NCI-H1694 (cell line): ENCODE measurements at regions not wholly inside any gene's neighbourhood (a gene's known extent, or its start where the extent isn't known, plus 50 kb on each side); places are given as distances from the start of the nearest gene placed in this dataset.

Experiments
- DNase-seq: peaks from one replicate; lab custom pipeline; 2025; lab: John Stamatoyannopoulos, UW

GRCh38 chr13:39244561-39245230 is 206.4 kb downstream of the NHLRC3 start:
- DNase-seq = no peak

GRCh38 chr13:39245688-39246087 is 207.4 kb downstream of the NHLRC3 start:
- DNase-seq = no peak

DNA sequence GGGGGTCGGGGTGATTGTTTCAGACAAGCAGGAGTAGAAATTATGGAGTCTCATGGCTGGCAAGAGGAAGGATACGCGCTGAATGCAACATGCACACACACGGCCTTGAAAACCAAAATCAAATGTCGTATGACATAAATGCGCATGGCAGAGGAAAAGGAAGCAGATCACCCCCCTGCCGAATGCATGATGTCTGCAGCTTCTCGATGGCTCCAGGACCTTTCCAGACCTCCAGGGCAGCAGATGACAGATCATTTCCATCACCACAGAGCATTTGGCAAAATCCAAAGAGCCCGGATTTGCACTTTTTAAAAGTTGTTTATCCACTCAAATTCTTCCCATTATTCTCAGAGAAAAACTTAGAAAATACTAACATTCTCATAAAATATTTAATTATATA is 211.7 kb downstream of the NHLRC3 start:
- no peak for DNase-seq

DNA sequence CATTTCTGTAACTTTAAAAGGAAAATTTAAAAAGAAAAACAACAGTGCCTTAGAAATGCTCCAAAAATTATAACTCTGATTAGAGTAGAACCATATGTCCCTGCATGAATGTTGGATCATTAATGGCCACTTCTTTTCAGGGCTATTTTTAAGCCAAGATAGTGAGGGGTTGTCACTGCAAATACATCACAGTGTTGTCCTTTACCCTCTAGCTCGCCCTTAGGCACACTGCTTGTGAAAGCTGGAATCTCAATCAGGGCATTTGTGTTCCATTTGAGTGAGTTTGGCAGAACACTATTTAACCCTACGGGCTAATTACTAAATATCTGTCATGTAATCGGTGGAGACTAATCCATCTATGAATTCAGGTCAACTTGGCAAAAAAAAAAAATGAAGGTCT is 212.2 kb downstream of the NHLRC3 start:
- DNase-seq = no peak

DNA sequence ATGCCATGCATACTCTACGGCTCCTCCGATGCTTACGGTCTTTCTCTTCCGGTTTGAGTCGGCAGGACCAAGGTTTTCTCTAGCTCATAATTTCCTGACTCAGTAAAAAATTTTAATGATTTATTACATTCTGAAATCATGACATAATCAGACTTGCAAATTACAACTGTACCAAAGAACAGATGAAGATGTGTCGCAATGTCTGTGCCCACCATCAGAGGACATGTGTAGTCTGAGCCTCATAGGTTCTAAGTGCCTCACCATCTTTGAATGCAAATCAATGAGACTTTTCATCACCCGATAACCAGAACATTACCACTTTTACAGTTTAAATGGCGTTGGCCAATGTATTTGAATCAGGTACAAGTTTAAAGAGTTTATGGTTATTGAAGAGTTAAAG is 213.1 kb downstream of the NHLRC3 start:
- DNase-seq = no peak

GRCh38 chr13:39253774-39254173 is 215.5 kb downstream of the NHLRC3 start:
- no peak for DNase-seq

DNA sequence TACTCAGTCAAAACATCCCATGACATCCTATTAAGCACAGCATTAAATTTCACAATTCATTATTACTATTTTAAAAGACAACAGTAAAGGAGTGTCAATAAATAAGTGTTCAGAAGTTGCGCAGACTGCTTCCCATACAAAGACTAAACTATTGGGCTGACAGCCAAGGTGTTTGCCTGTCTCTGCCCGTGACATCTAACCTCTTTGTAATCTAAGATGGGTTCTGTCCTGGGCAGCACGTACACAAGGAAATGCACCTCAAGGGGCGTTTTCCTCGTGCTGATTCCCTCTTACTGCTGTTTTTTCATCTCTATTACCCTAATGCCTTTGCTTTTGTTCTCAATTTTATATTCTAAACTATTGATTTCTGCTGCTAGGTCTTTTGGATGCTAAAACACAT is 216.3 kb downstream of the NHLRC3 start:
- no peak for DNase-seq

DNA sequence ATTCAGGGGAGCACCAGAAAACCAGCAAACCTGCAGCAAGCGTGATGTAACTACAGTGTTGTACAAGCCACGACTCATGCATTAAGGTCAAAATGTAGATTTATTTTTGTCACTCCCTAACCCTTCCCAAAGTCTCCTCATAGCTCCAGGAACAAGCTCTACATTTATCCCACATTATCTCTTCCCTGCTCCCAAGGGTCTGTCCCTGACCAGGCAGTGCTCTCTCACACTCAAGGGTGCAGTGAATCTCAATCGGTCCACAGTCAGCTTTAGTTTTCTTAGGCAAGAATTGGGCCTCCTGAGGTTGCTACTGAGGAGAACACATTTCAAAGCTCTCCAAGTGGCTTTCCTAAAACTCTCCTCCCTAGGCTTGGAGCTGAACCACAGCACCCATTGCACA is 219.4 kb downstream of the NHLRC3 start:
- no peak for DNase-seq

- DNase-seq = no peak
Observed at GRCh38 chr13:39259371-39260140, 221.3 kb downstream of the NHLRC3 start.

GRCh38 chr13:39263033-39263432 is 224.8 kb downstream of the NHLRC3 start:
- DNase-seq = peak; percentile 63

- DNase-seq = no peak
Observed at GRCh38 chr13:39263531-39263930, 225.3 kb downstream of the NHLRC3 start.

DNA sequence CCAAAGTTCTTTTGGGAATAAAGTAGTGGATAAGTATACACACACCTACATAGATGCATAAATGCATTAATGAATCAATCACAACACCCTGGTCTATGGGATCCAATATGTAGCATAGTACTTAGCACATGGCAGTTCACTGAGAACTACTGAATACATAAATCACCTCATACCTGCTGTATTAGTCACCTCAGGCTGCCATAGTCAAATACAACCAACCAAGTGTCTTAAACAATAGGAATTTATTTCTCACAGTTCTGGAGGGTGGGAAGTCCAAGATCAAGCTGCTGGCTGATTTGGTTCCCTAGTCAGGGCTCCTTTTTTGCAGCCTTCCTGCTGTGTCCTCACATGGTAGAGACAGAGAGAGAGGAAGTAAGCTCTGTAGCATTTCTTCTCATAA is 228.2 kb downstream of the NHLRC3 start:
- no peak for DNase-seq

DNA sequence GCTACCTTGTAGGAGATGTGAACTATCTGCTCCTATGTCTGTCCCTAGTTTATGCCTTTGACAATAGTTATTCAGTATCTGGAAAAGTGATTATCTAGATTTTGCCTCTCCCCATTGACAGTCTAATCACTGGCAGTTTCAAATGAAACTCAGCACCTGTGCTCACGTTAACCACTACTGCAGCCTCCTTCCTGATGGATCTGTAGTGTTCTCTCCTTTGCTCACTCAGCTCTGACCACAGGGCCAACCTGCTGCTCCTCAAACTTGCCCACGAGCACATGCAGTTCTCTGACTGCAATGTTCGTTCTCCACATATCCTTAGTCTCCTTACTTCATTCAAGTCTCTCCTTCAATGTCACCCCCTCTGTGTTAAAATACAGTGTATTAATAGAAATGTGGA is 230.1 kb downstream of the NHLRC3 start:
- no peak for DNase-seq

- no peak for DNase-seq
Observed at GRCh38 chr13:39269004-39269403, 230.7 kb downstream of the NHLRC3 start.

GRCh38 chr13:39269411-39269810 is 231.2 kb downstream of the NHLRC3 start:
- DNase-seq = no peak

DNA sequence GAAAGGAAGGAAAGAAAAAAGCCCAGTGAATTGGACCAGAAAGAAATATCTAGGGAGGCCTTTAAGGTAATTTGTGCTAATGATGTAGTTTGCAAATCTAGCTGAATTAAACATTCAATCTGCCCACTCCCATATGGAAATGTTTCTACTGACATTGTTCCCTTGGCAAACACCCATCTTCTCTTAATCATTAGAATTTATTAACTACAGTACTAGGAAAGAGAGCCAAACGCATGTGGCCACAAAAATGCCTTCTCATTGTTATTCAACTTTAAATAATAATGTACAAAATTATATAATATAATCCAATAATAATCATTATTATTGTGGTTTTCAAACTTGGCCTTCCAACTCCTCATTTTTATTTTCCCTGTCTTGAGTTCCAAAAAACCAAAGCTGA is 234.7 kb downstream of the NHLRC3 start:
- no peak for DNase-seq

DNA sequence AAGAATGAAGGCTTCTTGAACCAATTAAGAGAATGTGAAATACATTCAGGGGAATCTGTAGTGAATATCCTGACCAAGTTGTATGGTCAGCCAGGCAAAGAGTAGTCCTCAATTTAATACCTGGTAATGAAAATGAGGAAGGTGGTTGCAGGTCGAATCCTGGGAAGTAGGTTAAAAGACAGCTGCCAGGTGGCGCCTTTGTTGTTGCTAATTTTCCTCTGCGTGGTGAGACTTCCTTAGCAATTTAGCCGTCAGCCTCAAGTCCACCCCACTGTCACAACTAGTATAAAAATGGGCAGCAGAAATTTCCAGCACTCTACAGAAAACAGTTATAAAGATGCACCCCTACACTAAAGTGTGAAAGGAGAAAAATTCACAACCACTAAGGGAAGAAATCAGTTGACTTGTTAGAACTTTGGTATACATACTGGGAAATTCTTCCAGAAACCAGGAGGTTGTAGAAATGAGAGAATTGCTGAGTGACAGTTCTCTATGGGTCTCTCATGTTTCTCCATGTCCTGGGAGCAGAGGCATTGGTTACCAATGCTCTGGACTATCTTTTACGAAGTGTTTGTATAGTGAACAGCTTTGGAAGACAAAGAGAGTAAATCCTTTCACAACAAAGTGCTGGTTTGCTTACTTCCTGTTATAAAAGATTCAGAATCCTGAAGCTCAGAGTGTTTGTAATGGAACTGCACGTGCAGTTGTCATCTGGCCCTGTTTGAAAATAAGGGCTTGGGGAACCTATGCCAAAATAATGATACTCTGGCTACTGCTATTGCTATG is 235.9 kb downstream of the NHLRC3 start:
- no peak for DNase-seq

GRCh38 chr13:39274739-39275325 is 236.6 kb downstream of the NHLRC3 start:
- DNase-seq = no peak

DNA sequence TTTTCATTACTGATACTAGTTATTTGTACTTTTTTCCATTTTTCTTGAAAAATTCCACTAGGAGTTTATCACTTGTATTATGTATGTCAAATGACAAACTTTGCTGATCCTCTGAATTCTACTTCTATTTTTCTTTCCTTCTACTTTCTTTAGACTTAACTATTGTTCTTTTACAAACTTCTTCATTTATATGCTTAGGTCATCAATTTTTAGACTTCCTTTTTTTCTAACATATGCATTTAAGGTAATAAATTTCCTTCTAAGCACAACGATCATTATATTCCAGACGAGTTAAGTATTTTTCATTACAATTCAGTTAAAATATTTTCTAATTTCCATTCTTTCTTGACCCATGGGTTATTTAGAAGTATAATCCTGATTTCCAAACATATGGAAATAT is 240.8 kb downstream of the NHLRC3 start:
- no peak for DNase-seq

DNA sequence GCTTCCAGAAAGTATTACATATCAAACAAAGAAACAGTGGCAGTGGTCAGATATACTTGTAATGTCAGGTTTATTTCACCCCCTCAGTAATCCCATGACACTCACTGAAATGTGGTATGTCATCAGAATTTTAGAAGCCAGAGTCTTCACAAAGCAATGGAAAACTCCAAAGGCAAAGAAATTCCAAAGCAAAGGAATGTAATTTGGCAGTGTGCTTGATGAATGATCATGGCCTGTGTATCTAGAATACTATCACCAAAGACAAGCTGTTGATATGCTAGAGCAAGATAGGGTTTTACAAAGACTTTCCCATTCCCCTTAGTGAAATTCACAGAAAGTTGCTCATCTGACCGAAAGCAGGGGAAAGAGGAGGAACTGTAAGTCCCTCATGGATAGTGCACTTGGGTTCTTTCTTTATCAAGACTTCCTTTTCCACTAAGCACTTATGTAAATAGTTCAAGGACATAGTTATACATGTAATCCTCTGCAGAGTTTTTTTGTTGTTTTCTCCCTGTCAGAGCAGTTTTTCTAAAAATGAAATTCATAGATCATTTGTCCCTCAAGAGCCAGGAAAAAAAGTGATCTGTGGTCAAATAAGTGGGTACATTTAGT is 243.4 kb downstream of the NHLRC3 start:
- DNase-seq = no peak

DNA sequence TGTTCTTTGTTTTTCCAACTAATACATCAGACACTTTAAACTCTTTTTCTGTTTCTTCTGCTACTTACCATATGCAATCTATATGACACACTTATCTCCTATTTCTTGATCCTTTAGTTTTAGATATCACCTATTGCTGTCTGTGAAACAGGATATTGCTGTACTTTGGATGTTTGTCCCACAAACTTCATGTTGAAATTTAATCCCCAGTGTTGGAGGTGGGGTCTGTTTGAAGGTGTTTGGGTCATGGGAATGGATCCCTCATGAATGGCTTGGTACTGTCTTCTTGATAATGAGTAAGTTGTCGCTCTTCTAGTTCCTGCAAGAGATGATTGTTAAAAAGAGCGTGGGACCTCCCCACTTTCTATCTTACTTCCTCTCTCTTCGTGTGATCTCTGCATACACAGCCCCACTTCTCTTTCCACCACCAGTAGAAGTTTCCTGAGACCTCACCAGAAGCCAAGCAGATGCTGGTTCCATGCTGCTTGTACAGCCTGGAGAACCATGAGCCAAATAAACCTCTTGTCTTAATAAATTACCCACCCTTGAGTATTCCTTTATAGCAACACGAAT is 244.2 kb downstream of the NHLRC3 start:
- DNase-seq = no peak

DNA sequence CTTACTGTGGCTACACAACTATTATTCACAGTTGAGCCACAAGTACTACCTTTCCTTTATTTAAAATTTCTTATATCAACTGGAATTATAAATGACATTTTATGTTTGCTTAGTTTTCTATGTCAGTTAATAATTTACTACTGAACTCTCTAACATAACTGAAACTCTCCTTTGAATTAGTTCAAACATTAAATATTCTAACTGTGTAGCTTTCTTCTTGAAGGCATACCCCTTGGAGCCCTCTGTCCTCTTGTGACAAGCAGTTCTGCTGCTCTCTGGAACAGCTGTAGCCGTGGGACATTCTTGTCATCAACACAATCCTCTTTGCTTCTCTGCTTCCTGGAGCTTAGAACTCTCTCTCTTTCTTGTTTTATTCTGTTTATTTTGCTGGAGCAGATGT is 244.8 kb downstream of the NHLRC3 start:
- no peak for DNase-seq
